ENCODE measurements at regions not wholly inside any gene's neighbourhood (a gene's known extent, or its start where the extent isn't known, plus 50 kb on each side); places are given as distances from the start of the nearest gene placed in this dataset.

GRCh38 chr3:160103397-160103796 is 114.8 kb downstream of the IL12A start:
- Histone ChIP-seq H3K9ac (no peak overlapping the region), H3K27ac (ENCODE audit: low read depth in 2 of 2, low read length in 1 of 2) (no peak overlapping the region), H3F3A (replicated peaks; ENCODE audit: insufficient read depth) (no peaks in the 10 kb centered on the region), H3K9me2 (no peaks in the 10 kb centered on the region), H3K4me2 (no peak overlapping the region), H3K27me3 (ENCODE audit: insufficient read depth) (no peaks in the 10 kb centered on the region), H3K9me3 (no peaks in the 10 kb centered on the region), H3K4me3 (ENCODE audit: low read depth in 2 of 2, low read length in 1 of 2) (no peak overlapping the region), H3K4me1 (ENCODE audit: control insufficient read depth in 1 of 2, insufficient read depth in 2 of 2, low read depth in 1 of 2, low read length in 1 of 2) (no peaks in the 10 kb centered on the region), H2AFZ (ENCODE audit: low read depth) (no peak overlapping the region), H3K36me3 (replicated peaks in 1 of 2; ENCODE audit: control insufficient read depth in 1 of 2, insufficient read depth in 2 of 2, low read length in 1 of 2) (no peaks in the 10 kb centered on the region), H3K79me2 (ENCODE audit: insufficient read depth) (no peaks in the 10 kb centered on the region), H4K20me1 (ENCODE audit: insufficient read depth) (no peaks in the 10 kb centered on the region)
- no peak for TF ChIP-seq REST (IDR thresholded peaks at IDR 0.05; ENCODE audit: low read depth, low read length)
- TF ChIP-seq TAF1 (IDR thresholded peaks at IDR 0.05; ENCODE audit: borderline replicate concordance, low read depth, low read length), result no peak
- no peak for TF ChIP-seq JUND (IDR thresholded peaks at IDR 0.05)
- TF ChIP-seq YY1 (IDR thresholded peaks at IDR 0.05; ENCODE audit: low read depth), result no peak
- no peak for TF ChIP-seq SMC3 (IDR thresholded peaks at IDR 0.05; ENCODE audit: low read depth, low read length)
- TF ChIP-seq FOXJ3 (CRISPR knock-in tag; IDR thresholded peaks at IDR 0.05), result no peak
- TF ChIP-seq RXRA (IDR thresholded peaks at IDR 0.05; ENCODE audit: borderline replicate concordance, low read depth), result no peak
- TF ChIP-seq USF2 (IDR thresholded peaks at IDR 0.05; ENCODE audit: borderline replicate concordance, low read depth, low read length), result no peak
- TF ChIP-seq RFX5 (IDR thresholded peaks at IDR 0.05; ENCODE audit: low read length), result no peak
- TF ChIP-seq RCOR1 (IDR thresholded peaks at IDR 0.05; ENCODE audit: low read length), result no peak
- TF ChIP-seq POLR2AphosphoS5 (IDR thresholded peaks at IDR 0.05; ENCODE audit: low read depth, low read length), result no peak
- no peak for TF ChIP-seq MXI1 (IDR thresholded peaks at IDR 0.05; ENCODE audit: low read depth, low read length)
- TF ChIP-seq GABPA (IDR thresholded peaks at IDR 0.05; ENCODE audit: low read depth), result no peak
- TF ChIP-seq NRF1 (IDR thresholded peaks at IDR 0.05; ENCODE audit: low read depth, low read length), result no peak
- no peak for TF ChIP-seq IRF3 (IDR thresholded peaks at IDR 0.05; ENCODE audit: low read depth, low read length)
- TF ChIP-seq EZH2phosphoT487 (IDR thresholded peaks at IDR 0.05; ENCODE audit: borderline replicate concordance, low read depth), result no peak
- ChIA-PET CTCF (no interaction called here), POLR2A (no interaction called here)
- 90% methylated on average over 2 of the region's 2 CpGs for WGBS (ENCODE audit: low lambda C conversion rate)
- DNase-seq, result no peak

Data from SK-N-SH (cell line).